Right cardiac atrium (tissue), 5 donors: ENCODE measurements at regions not wholly inside any gene's neighbourhood (a gene's known extent, or its start where the extent isn't known, plus 50 kb on each side); places are given as distances from the start of the nearest gene placed in this dataset.
A peak's percentile ranks its signal among the peaks of the same experiment; 100 is the strongest.

ENCODE experiments used
- ATAC-seq, 2 donors: fragments of 200-7000 bp; cut with Tn5 transposase; one replicate each; pipeline versions ENCODE4 v1.8.0 to v1.9.1; 2020; ENCODE audit warnings: moderate library complexity in 2 of 2, mild to moderate bottlenecking in 1 of 2
- DNase-seq, 3 donors: peaks; one replicate each; pipeline ENCODE4 v3.0.0-alpha.2; 2020
- H3K27ac ChIP-seq: one replicate; pipeline ENCODE4 v1.5.1; 2013; ENCODE audit warnings: mild to moderate bottlenecking, low read length, control low read depth, moderate library complexity
- H3K27me3 ChIP-seq: one replicate; pipeline ENCODE4 v1.6.1; 2013; ENCODE audit not compliant: control insufficient read depth, insufficient read depth
- H3K4me1 ChIP-seq: one replicate; pipeline ENCODE4 v1.6.1; 2013; ENCODE audit warnings: low read length; ENCODE audit not compliant: control insufficient read depth, insufficient read depth
- H3K4me3 ChIP-seq: one replicate; pipeline ENCODE4 v1.5.1; 2013; ENCODE audit warnings: low read length, control low read depth
- H3K9me3 ChIP-seq: one replicate; pipeline ENCODE4 v1.6.1; 2013; ENCODE audit warnings: low read length; ENCODE audit not compliant: control insufficient read depth
- WGBS: extraction: QIAGEN DNeasy Blood & Tissue Kit; methylation state at CpG from one replicate; pipeline ENCODE4 v1.1.7; 2013; 5-methylcytosine and 5-hydroxymethylcytosine counted together
- intact Hi-C, 4 donors: fragments of 100-400 bp; cut with DNase I; formaldehyde crosslinking; loops; one replicate each; pipeline versions ENCODE4 v1.11.0 to v1.14.0; 2022 to 2023
- donor health status: healthy with polysubstance abuse.
- donor health status: DM: no; HTN: yes; CAD: no.
- donor health status: DM: no; HTN: no; CAD: no.
- donor health status: DM: no; HTN: yes; CAD: no; lungs with severe emphysema.
- donor health status: DM: yes; HTN: yes; CAD: no.

GRCh38 chr2:241933179-241933911 lies 63.8 kb downstream of the RTP5 start:
- peak in 1 of 3 donors; percentile 67 for DNase-seq
- Histone ChIP-seq H3K9me3 (no peaks in the 10 kb centered on the region), H3K27me3 (no peaks in the 10 kb centered on the region), H3K4me3 (no peak overlapping the region), H3K4me1 (no peaks in the 10 kb centered on the region), H3K27ac (no peak overlapping the region)
- intact Hi-C loops: no loop called here
- peak; percentile 48 to 56 for ATAC-seq
- WGBS: 47% methylated on average over 11 of the region's 11 CpGs

GRCh38 chr2:241935314-241935713 lies 65.8 kb downstream of the RTP5 start:
- intact Hi-C loops: no loop called here
- ATAC-seq (no peak), DNase-seq (no peak)
- H3K4me3 ChIP-seq: no peak overlapping the region
- H3K9me3 ChIP-seq: no peaks in the 10 kb centered on the region
- H3K4me1 ChIP-seq: no peaks in the 10 kb centered on the region
- H3K27ac ChIP-seq: no peak overlapping the region
- 91% methylated on average over 1 of the region's 1 CpG for WGBS
- H3K27me3 ChIP-seq: no peaks in the 10 kb centered on the region

- Histone ChIP-seq H3K4me3 (no peak overlapping the region), H3K27ac (no peak overlapping the region), H3K4me1 (no peaks in the 10 kb centered on the region), H3K9me3 (no peaks in the 10 kb centered on the region), H3K27me3 (no peaks in the 10 kb centered on the region)
- ATAC-seq (no peak), DNase-seq (no peak)
- WGBS: 93% methylated on average over 6 of the region's 6 CpGs
- intact Hi-C loops: no loop called here
Measured at GRCh38 chr2:241935774-241936173, 66.2 kb downstream of the RTP5 start.

- H3K4me1 ChIP-seq: no peaks in the 10 kb centered on the region
- ATAC-seq: no peak
- H3K27me3 ChIP-seq: no peaks in the 10 kb centered on the region
- 58% methylated on average over 55 of the region's 55 CpGs for WGBS
- no peak overlapping the region for H3K4me3 ChIP-seq
- H3K27ac ChIP-seq: no peak overlapping the region
- no peaks in the 10 kb centered on the region for H3K9me3 ChIP-seq
- intact Hi-C loops: no loop called here
- DNase-seq: no peak
Measured at GRCh38 chr2:241936457-241937133, 67.1 kb downstream of the RTP5 start.

GRCh38 chr2:241937297-241937696 lies 67.8 kb downstream of the RTP5 start:
- no peak for DNase-seq
- ATAC-seq: no peak
- WGBS: 92% methylated on average over 15 of the region's 15 CpGs
- Histone ChIP-seq H3K9me3 (no peaks in the 10 kb centered on the region), H3K27ac (no peak overlapping the region), H3K27me3 (no peaks in the 10 kb centered on the region), H3K4me1 (no peaks in the 10 kb centered on the region), H3K4me3 (no peak overlapping the region)
- intact Hi-C loops: no loop called here

GRCh38 chr2:241939541-241939940 lies 70.0 kb downstream of the RTP5 start:
- no peak overlapping the region for H3K4me3 ChIP-seq
- 77% methylated on average over 7 of the region's 7 CpGs for WGBS
- DNase-seq (no peak), ATAC-seq (no peak)
- H3K27ac ChIP-seq: no peak overlapping the region
- intact Hi-C loops: no loop called here
- H3K4me1 ChIP-seq: no peaks in the 10 kb centered on the region
- H3K9me3 ChIP-seq: no peaks in the 10 kb centered on the region
- no peaks in the 10 kb centered on the region for H3K27me3 ChIP-seq

- Histone ChIP-seq H3K9me3 (no peaks in the 10 kb centered on the region), H3K4me3 (no peak overlapping the region), H3K27ac (no peak overlapping the region), H3K4me1 (no peaks in the 10 kb centered on the region), H3K27me3 (no peaks in the 10 kb centered on the region)
- WGBS: 93% methylated on average over 7 of the region's 7 CpGs
- ATAC-seq: no peak
- intact Hi-C loops: no loop called here
- no peak for DNase-seq
Measured at GRCh38 chr2:241940329-241940728, 70.8 kb downstream of the RTP5 start.

GRCh38 chr2:241941691-241942301 lies 72.3 kb downstream of the RTP5 start:
- peak; percentile 25 to 40 for ATAC-seq
- intact Hi-C loops: no loop called here
- H3K4me3 ChIP-seq: no peak overlapping the region
- DNase-seq: no peak
- no peaks in the 10 kb centered on the region for H3K27me3 ChIP-seq
- no peak overlapping the region for H3K27ac ChIP-seq
- 53% methylated on average over 17 of the region's 17 CpGs for whole genome bisulfite sequencing
- H3K4me1 ChIP-seq: no peaks in the 10 kb centered on the region
- H3K9me3 ChIP-seq: no peaks in the 10 kb centered on the region

GRCh38 chr2:241942416-241943208 lies 73.1 kb downstream of the RTP5 start:
- Histone ChIP-seq H3K4me1 (no peaks in the 10 kb centered on the region), H3K27me3 (no peaks in the 10 kb centered on the region), H3K4me3 (no peak overlapping the region), H3K9me3 (no peaks in the 10 kb centered on the region), H3K27ac (no peak overlapping the region)
- 92% methylated on average over 19 of the region's 19 CpGs for WGBS
- intact Hi-C loops: no loop called here
- DNase-seq: no peak
- no peak for ATAC-seq

GRCh38 chr2:241943209-241943850 lies 73.8 kb downstream of the RTP5 start:
- 82% methylated on average over 15 of the region's 15 CpGs for WGBS
- DNase-seq: no peak
- ATAC-seq: no peak
- H3K4me3 ChIP-seq: no peak overlapping the region
- intact Hi-C loops: no loop called here
- H3K9me3 ChIP-seq: no peaks in the 10 kb centered on the region
- H3K27me3 ChIP-seq: no peaks in the 10 kb centered on the region
- H3K27ac ChIP-seq: no peak overlapping the region
- no peaks in the 10 kb centered on the region for H3K4me1 ChIP-seq
